HCT116 (cell line): ENCODE measurements at regions not wholly inside any gene's neighbourhood (a gene's known extent, or its start where the extent isn't known, plus 50 kb on each side); places are given as distances from the start of the nearest gene placed in this dataset.

Experiments
- ATAC-seq: fragments of 200-7000 bp; cut with Tn5 transposase; 2 replicates; pipeline ENCODE4 v1.9.1; 2020; ENCODE audit warnings: mild to moderate bottlenecking, moderate library complexity
- BruUV-seq: library from RNA; stranded (reverse); fragments of 400-500 nt; replicated peaks from 2 replicates; lab custom pipeline; 2021; lab: Mats Ljungman, UMichigan
- CTCF ChIA-PET: fragments of 300-600 bp; sonication (Branson Sonifier 250); formaldehyde crosslinking; loops from one replicate; lab custom pipeline; 2021; ENCODE audit warnings: antibody characterized with exemption; lab: Charles Lee
- POLR2A ChIA-PET: fragments of 300-600, 350-600 bp; sonication (Branson Sonifier 250); formaldehyde crosslinking; loops from one replicate; lab custom pipeline; 2021; ENCODE audit warnings: antibody characterized with exemption; lab: Charles Lee
- RAD21 ChIA-PET, 2 experiments: fragments of 300-600 bp; sonication (Branson Sonifier 250); formaldehyde crosslinking; loops; one replicate each; lab custom pipeline; 2023; ENCODE audit warnings: low total read pairs in 2 of 2; ENCODE audit not compliant: uncharacterized antibody in 2 of 2, unreplicated experiment in 2 of 2, low non-redundant PET in 1 of 2; lab: Charles Lee
- DNase-seq: peaks from one replicate; pipeline ENCODE4 v3.0.0-alpha.2; 2010; ENCODE audit warnings: low read depth, low spot score
- H2AFZ ChIP-seq: fragments of 200-600 bp; shearing (Covaris generic), sonication (generic); 2 replicates; pipeline ENCODE4 v1.6.1; 2017; ENCODE audit warnings: low read depth, mixed run types, mixed read lengths, antibody characterized with exemption, low read length; ENCODE audit not compliant: poor library complexity, severe bottlenecking
- H3K27ac ChIP-seq: 2 replicates; pipeline ENCODE4 v1.5.1; 2012; ENCODE audit warnings: low read depth, low read length
- H3K27me3 ChIP-seq: fragments of 200-600 bp; sonication (generic); 2 replicates; pipeline ENCODE4 v1.6.1; 2016; ENCODE audit warnings: mixed run types, low read length, mixed read lengths; ENCODE audit not compliant: insufficient read depth
- H3K36me3 ChIP-seq, 2 experiments: fragments of 200-500 bp in 1 of 2; fragments of 200-600 bp in 1 of 2; sonication (Bioruptor generic) in 1 of 2; sonication (generic) in 1 of 2; 2 replicates each; pipeline versions ENCODE4 v1.5.1 to v1.6.1; 2014 to 2016; ENCODE audit warnings: low read length in 2 of 2, inconsistent platforms in 1 of 2, mixed read lengths in 1 of 2, mixed run types in 1 of 2; ENCODE audit not compliant: insufficient read depth in 2 of 2, control insufficient read depth in 1 of 2
- H3K4me1 ChIP-seq, 2 experiments: fragments of 200-600 bp in 1 of 2; sonication (generic) in 1 of 2; 2 replicates each; pipeline versions ENCODE4 v1.5.1 to v1.6.1; 2012 to 2017; ENCODE audit warnings: low read length in 2 of 2, inconsistent platforms in 1 of 2, mild to moderate bottlenecking in 1 of 2, mixed read lengths in 1 of 2, mixed run types in 1 of 2, moderate library complexity in 1 of 2; ENCODE audit not compliant: insufficient read depth in 2 of 2, control insufficient read depth in 1 of 2
- H3K4me2 ChIP-seq: fragments of 200-600 bp; sonication (generic); 2 replicates; pipeline ENCODE4 v1.6.1; 2017; ENCODE audit warnings: mixed run types, low read length, mixed read lengths
- H3K4me3 ChIP-seq, 2 experiments: fragments of 200-600 bp in 1 of 2; sonication (generic) in 1 of 2; replicated peaks in 1 of 2; 2 replicates each; pipeline ENCODE4 v1.5.1; 2011 to 2016; ENCODE audit warnings: low read length in 2 of 2, control low read depth in 1 of 2, low read depth in 1 of 2, mild to moderate bottlenecking in 1 of 2, mixed read lengths in 1 of 2, mixed run types in 1 of 2
- H3K79me2 ChIP-seq: fragments of 200-600 bp; sonication (generic); 2 replicates; pipeline ENCODE4 v1.6.1; 2017; ENCODE audit warnings: mild to moderate bottlenecking, mixed run types, low read length, moderate library complexity, mixed read lengths; ENCODE audit not compliant: insufficient read depth
- H3K9ac ChIP-seq: fragments of 200-600 bp; sonication (generic); 2 replicates; pipeline ENCODE4 v1.6.1; 2016; ENCODE audit warnings: low read length, mixed read lengths
- H3K9me2 ChIP-seq: fragments of 200-600 bp; sonication (generic), shearing (Covaris generic); 2 replicates; pipeline ENCODE4 v1.6.1; 2017; ENCODE audit warnings: mixed run types, mild to moderate bottlenecking, moderate library complexity; ENCODE audit not compliant: insufficient read depth
- H3K9me3 ChIP-seq, 2 experiments: fragments of 200-500 bp in 1 of 2; fragments of 200-600 bp in 1 of 2; sonication (Bioruptor generic) in 1 of 2; sonication (generic) in 1 of 2; 2 replicates each; pipeline ENCODE4 v1.6.1; 2014 to 2017; ENCODE audit warnings: low read length in 2 of 2, mixed read lengths in 2 of 2, inconsistent platforms in 1 of 2, low read depth in 1 of 2, mild to moderate bottlenecking in 1 of 2, mixed run types in 1 of 2, moderate library complexity in 1 of 2; ENCODE audit not compliant: control insufficient read depth in 1 of 2, insufficient read depth in 1 of 2
- H4K20me1 ChIP-seq: fragments of 200-600 bp; sonication (generic), shearing (Covaris generic); 2 replicates; pipeline ENCODE4 v1.6.1; 2017; ENCODE audit warnings: mixed run types, mild to moderate bottlenecking, moderate library complexity; ENCODE audit not compliant: insufficient read depth
- CBX3 ChIP-seq: IDR thresholded peaks from 2 replicates; pipeline ENCODE4 v1.6.1; 2012; ENCODE audit warnings: low read depth
- CEBPB ChIP-seq: IDR thresholded peaks from 2 replicates; pipeline ENCODE4 v1.6.1; 2012; ENCODE audit warnings: low read depth
- EGR1 ChIP-seq: IDR thresholded peaks from 2 replicates; pipeline ENCODE4 v1.6.1; 2012; ENCODE audit warnings: low read depth
- EZH2 ChIP-seq: fragments of 200-600 bp; sonication (generic); IDR thresholded peaks from 2 replicates; pipeline ENCODE4 v1.6.1; 2017; ENCODE audit warnings: antibody characterized with exemption, mixed run types
- EZH2phosphoT487 ChIP-seq: fragments of 200-600 bp; IDR thresholded peaks from 2 replicates; pipeline ENCODE4 v1.6.1; 2018; ENCODE audit warnings: antibody characterized with exemption, borderline replicate concordance
- FOSL1 ChIP-seq: IDR thresholded peaks from 2 replicates; pipeline ENCODE4 v1.6.1; 2012; ENCODE audit warnings: low read depth
- JUND ChIP-seq: IDR thresholded peaks from 2 replicates; pipeline ENCODE4 v1.6.1; 2012
- POLR2AphosphoS5 ChIP-seq: IDR thresholded peaks from 2 replicates; pipeline ENCODE4 v1.6.1; 2011; ENCODE audit warnings: mild to moderate bottlenecking, low read depth, low read length, moderate library complexity
- SP1 ChIP-seq: IDR thresholded peaks from 2 replicates; pipeline ENCODE4 v1.6.1; 2012; ENCODE audit warnings: low read depth
- ZFX ChIP-seq: fragments of 450-650 bp; IDR thresholded peaks from 2 replicates; pipeline ENCODE4 v1.6.1; 2017
- ZNF274 ChIP-seq: fragments of 200-500 bp; sonication (Bioruptor generic); IDR thresholded peaks from 2 replicates; pipeline ENCODE4 v1.6.1; 2014; ENCODE audit warnings: mild to moderate bottlenecking, low read depth, low read length, inconsistent platforms
- intact Hi-C: fragments of 100-400 bp; cut with micrococcal nuclease; formaldehyde crosslinking; loops from 2 replicates; pipeline ENCODE4 v1.10.0; 2022
- TF ChIP-seq, protein P1 (sequence below): IDR thresholded peaks from 2 replicates; pipeline ENCODE4 v1.6.1; 2012; ENCODE audit warnings: low read depth
- TF ChIP-seq, protein P2 (sequence below): IDR thresholded peaks from 2 replicates; pipeline ENCODE4 v1.6.1; 2011; ENCODE audit warnings: mild to moderate bottlenecking, low read length, moderate library complexity; ENCODE audit not compliant: insufficient replicate concordance; ENCODE audit errors: extremely low read depth
- TF ChIP-seq, protein P3 (sequence below), 3 experiments: fragments of 200-600 bp in 1 of 3; sonication (generic) in 1 of 3; IDR thresholded peaks in 2 of 3; conservative IDR thresholded peaks in 1 of 3; 2 replicates each; pipeline ENCODE4 v1.5.1; 2012 to 2017; ENCODE audit warnings: low read depth in 2 of 3, low read length in 2 of 3, antibody characterized with exemption in 1 of 3, borderline replicate concordance in 1 of 3, control low read depth in 1 of 3, mild to moderate bottlenecking in 1 of 3, mixed read lengths in 1 of 3, mixed run types in 1 of 3, moderate library complexity in 1 of 3; ENCODE audit not compliant: insufficient read depth in 1 of 3
- TF ChIP-seq, protein P4 (sequence below): IDR thresholded peaks from 2 replicates; pipeline ENCODE4 v1.6.1; 2012

DNA sequence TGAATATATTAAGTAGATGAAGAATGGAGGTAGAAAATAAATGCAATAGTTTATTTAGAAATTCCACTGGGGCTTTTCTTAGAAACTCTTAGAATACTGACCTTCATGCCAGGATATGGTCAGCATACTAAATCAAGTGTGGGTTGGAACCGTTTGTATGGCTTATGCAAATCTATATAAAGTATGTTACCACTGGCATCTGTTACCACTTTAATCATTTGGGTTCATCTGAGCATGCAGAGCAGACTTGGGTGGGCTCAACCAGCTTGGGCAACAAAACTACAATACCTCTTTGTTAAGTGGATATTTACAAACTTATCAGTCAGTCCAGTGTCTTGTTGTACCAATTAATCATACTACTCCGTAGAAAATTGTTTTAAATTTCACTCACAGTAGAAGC is 125.8 kb downstream of the CRPPA start:
- ATAC-seq (no peak), DNase-seq (no peak)
- no peak overlapping the region for H2AFZ ChIP-seq
- no peaks in the 10 kb centered on the region for H3K36me3 ChIP-seq
- no peak overlapping the region for H3K27ac ChIP-seq
- intact Hi-C loops, result no loop called here
- H3K9me2 ChIP-seq, result no peaks in the 10 kb centered on the region
- no peak overlapping the region for H3K4me3 ChIP-seq
- no peaks in the 10 kb centered on the region for H3K27me3 ChIP-seq
- no peaks in the 10 kb centered on the region for H3K4me1 ChIP-seq
- no peak for TF ChIP-seq EZH2phosphoT487
- TF ChIP-seq, protein P1, sequence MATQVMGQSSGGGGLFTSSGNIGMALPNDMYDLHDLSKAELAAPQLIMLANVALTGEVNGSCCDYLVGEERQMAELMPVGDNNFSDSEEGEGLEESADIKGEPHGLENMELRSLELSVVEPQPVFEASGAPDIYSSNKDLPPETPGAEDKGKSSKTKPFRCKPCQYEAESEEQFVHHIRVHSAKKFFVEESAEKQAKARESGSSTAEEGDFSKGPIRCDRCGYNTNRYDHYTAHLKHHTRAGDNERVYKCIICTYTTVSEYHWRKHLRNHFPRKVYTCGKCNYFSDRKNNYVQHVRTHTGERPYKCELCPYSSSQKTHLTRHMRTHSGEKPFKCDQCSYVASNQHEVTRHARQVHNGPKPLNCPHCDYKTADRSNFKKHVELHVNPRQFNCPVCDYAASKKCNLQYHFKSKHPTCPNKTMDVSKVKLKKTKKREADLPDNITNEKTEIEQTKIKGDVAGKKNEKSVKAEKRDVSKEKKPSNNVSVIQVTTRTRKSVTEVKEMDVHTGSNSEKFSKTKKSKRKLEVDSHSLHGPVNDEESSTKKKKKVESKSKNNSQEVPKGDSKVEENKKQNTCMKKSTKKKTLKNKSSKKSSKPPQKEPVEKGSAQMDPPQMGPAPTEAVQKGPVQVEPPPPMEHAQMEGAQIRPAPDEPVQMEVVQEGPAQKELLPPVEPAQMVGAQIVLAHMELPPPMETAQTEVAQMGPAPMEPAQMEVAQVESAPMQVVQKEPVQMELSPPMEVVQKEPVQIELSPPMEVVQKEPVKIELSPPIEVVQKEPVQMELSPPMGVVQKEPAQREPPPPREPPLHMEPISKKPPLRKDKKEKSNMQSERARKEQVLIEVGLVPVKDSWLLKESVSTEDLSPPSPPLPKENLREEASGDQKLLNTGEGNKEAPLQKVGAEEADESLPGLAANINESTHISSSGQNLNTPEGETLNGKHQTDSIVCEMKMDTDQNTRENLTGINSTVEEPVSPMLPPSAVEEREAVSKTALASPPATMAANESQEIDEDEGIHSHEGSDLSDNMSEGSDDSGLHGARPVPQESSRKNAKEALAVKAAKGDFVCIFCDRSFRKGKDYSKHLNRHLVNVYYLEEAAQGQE, result no peak
- TF ChIP-seq, protein P2, sequence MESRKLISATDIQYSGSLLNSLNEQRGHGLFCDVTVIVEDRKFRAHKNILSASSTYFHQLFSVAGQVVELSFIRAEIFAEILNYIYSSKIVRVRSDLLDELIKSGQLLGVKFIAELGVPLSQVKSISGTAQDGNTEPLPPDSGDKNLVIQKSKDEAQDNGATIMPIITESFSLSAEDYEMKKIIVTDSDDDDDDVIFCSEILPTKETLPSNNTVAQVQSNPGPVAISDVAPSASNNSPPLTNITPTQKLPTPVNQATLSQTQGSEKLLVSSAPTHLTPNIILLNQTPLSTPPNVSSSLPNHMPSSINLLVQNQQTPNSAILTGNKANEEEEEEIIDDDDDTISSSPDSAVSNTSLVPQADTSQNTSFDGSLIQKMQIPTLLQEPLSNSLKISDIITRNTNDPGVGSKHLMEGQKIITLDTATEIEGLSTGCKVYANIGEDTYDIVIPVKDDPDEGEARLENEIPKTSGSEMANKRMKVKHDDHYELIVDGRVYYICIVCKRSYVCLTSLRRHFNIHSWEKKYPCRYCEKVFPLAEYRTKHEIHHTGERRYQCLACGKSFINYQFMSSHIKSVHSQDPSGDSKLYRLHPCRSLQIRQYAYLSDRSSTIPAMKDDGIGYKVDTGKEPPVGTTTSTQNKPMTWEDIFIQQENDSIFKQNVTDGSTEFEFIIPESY, result no peak
- TF ChIP-seq EZH2, result no peak
- TF ChIP-seq FOSL1, result no peak
- TF ChIP-seq, protein P3, sequence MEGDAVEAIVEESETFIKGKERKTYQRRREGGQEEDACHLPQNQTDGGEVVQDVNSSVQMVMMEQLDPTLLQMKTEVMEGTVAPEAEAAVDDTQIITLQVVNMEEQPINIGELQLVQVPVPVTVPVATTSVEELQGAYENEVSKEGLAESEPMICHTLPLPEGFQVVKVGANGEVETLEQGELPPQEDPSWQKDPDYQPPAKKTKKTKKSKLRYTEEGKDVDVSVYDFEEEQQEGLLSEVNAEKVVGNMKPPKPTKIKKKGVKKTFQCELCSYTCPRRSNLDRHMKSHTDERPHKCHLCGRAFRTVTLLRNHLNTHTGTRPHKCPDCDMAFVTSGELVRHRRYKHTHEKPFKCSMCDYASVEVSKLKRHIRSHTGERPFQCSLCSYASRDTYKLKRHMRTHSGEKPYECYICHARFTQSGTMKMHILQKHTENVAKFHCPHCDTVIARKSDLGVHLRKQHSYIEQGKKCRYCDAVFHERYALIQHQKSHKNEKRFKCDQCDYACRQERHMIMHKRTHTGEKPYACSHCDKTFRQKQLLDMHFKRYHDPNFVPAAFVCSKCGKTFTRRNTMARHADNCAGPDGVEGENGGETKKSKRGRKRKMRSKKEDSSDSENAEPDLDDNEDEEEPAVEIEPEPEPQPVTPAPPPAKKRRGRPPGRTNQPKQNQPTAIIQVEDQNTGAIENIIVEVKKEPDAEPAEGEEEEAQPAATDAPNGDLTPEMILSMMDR (IDR thresholded peaks at IDR 0.05 in 2 of 3, conservative IDR thresholded peaks at IDR 0.05 in 1 of 3; ENCODE audit: borderline replicate concordance in 1 of 3, insufficient read depth in 1 of 3, low read depth in 2 of 3, low read length in 2 of 3), result no peak
- TF ChIP-seq SP1, result no peak
- no peak for TF ChIP-seq ZFX
- TF ChIP-seq, protein P4, sequence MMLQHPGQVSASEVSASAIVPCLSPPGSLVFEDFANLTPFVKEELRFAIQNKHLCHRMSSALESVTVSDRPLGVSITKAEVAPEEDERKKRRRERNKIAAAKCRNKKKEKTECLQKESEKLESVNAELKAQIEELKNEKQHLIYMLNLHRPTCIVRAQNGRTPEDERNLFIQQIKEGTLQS, result no peak
- TF ChIP-seq CBX3, result no peak
- no peak for TF ChIP-seq EGR1
- no peak for TF ChIP-seq POLR2AphosphoS5
- TF ChIP-seq CEBPB, result no peak
- no peak for TF ChIP-seq ZNF274
- no peak for TF ChIP-seq JUND
- TF ChIP-seq, all 23 proteins: peak for 0
- Histone ChIP-seq H3K4me2 (no peak overlapping the region), H3K9ac (no peak overlapping the region), H3K9me3 (no peaks in the 10 kb centered on the region), H3K79me2 (no peaks in the 10 kb centered on the region), H4K20me1 (no peaks in the 10 kb centered on the region)
- BruUV-seq, result no TSS peak
- CTCF ChIA-PET, result no interaction called here
- POLR2A ChIA-PET, result no interaction called here
- RAD21 ChIA-PET, result no interaction called here
